Left lung (tissue), 4 donors: ENCODE measurements at regions not wholly inside any gene's neighbourhood (a gene's known extent, or its start where the extent isn't known, plus 50 kb on each side); places are given as distances from the start of the nearest gene placed in this dataset.

Source experiments
- ATAC-seq: fragments of 200-7000 bp; cut with Tn5 transposase; one replicate; pipeline ENCODE4 v1.9.1; 2020; ENCODE audit warnings: moderate library complexity
- DNase-seq, 4 donors: peaks; one replicate each; pipeline ENCODE4 v3.0.0-alpha.2; 2013 to 2020
- H3K27ac ChIP-seq, 2 donors: fragments of 200-600 bp; sonication (generic) in 1 of 2; one replicate each; pipeline versions ENCODE4 v1.5.0 to v1.8.0; 2020 to 2021
- H3K27me3 ChIP-seq, 2 donors: fragments of 200-600 bp; sonication (generic) in 1 of 2; one replicate each; pipeline versions ENCODE4 v1.5.0 to v1.8.0; 2020 to 2021
- H3K36me3 ChIP-seq, 2 donors: fragments of 200-600 bp; sonication (generic) in 1 of 2; one replicate each; pipeline versions ENCODE4 v1.5.0 to v1.8.0; 2020 to 2021
- H3K4me1 ChIP-seq, 2 donors: fragments of 200-600 bp; one replicate each; pipeline ENCODE4 v1.8.0; 2021
- H3K4me3 ChIP-seq, 2 donors: fragments of 200-600 bp; sonication (generic) in 1 of 2; one replicate each; pipeline versions ENCODE4 v1.5.0 to v1.8.0; 2020 to 2021; ENCODE audit warnings: mild to moderate bottlenecking in 1 of 2
- H3K9me3 ChIP-seq, 2 donors: fragments of 200-600 bp; sonication (generic) in 1 of 2; one replicate each; pipeline versions ENCODE4 v1.5.0 to v1.8.0; 2020 to 2021
- intact Hi-C, 2 donors: fragments of 100-400 bp; cut with DNase I; formaldehyde crosslinking; loops; one replicate each; pipeline versions ENCODE4 v1.11.2 to v1.14.2; 2022
- TF ChIP-seq, protein P1 (sequence below), 2 donors: fragments of 200-600 bp; sonication (generic) in 1 of 2; IDR thresholded peaks; one replicate each; pipeline versions ENCODE4 v1.5.0 to v1.8.0; 2021; ENCODE audit warnings: antibody characterized with exemption in 2 of 2
- donor health status: DM: no; HTN: yes; CAD: no.
- donor health status: DM: no; HTN: no; CAD: no.

DNA sequence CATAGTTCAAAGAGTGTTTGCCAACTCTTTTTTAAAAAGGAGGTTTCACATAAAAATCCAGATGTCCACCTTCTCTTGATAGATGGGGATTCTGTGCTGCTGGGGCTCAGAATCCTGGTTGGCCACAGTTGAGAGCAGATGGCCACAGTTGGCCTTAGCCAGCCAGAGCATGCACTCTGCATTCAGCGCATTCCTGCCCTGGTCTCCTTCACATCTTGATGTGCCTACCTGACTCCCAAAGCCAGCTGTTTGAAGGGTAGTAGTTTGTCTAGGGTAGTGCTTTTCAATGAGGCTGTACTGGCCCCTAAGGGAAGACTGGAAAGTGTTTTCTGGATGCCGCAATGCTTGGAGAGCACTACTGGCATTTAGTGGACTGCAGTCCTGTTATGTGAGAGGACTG is 208.1 kb upstream of the HDAC9 start:
- Histone ChIP-seq H3K27ac (no peak overlapping the region), H3K4me3 (no peak overlapping the region), H3K4me1 (peaks cover 0 to 9% of the 10 kb centered on the region in 2 donors), H3K9me3 (no peaks in the 10 kb centered on the region), H3K36me3 (no peaks in the 10 kb centered on the region), H3K27me3 (no peaks in the 10 kb centered on the region)
- intact Hi-C loops = no loop called here
- TF ChIP-seq, protein P1, sequence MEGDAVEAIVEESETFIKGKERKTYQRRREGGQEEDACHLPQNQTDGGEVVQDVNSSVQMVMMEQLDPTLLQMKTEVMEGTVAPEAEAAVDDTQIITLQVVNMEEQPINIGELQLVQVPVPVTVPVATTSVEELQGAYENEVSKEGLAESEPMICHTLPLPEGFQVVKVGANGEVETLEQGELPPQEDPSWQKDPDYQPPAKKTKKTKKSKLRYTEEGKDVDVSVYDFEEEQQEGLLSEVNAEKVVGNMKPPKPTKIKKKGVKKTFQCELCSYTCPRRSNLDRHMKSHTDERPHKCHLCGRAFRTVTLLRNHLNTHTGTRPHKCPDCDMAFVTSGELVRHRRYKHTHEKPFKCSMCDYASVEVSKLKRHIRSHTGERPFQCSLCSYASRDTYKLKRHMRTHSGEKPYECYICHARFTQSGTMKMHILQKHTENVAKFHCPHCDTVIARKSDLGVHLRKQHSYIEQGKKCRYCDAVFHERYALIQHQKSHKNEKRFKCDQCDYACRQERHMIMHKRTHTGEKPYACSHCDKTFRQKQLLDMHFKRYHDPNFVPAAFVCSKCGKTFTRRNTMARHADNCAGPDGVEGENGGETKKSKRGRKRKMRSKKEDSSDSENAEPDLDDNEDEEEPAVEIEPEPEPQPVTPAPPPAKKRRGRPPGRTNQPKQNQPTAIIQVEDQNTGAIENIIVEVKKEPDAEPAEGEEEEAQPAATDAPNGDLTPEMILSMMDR (IDR thresholded peaks at IDR 0.05) = no peak
- DNase-seq = no peak
- ATAC-seq = no peak

DNA sequence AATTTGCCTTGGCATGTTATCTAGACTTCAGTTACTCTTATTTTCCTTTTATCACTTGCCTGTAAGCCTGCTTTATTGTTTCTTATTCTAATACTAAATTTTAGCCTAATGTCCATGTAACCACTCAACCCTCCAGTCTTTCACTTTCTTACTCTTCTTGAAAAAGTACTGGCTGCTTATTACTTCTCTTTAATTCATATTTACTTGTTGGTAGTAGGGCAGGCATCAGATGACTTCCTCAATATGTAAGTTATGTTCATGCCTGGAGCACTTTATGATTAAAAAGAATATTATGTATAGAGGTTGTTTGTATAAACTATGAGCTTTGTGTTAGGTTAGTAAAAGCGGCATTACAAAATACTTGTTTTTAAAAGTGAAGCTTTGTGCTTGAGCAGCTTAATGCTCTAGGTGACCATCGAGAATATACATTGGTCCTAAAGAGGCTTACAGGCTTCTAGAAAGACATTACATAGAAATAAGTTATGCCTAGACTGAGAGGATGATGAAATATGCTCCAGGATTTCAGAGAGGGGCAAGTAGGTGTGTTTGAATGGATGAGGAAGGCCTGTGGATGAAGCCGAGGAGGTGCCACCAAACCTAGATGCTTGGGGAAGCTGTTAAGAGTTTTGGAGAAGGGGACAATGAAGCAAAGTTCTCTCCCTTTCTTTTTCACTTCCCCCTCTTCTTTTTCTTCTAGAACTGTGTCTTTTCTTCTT is 207.1 kb upstream of the HDAC9 start:
- Histone ChIP-seq H3K4me1 (peaks cover 0 to 9% of the 10 kb centered on the region in 2 donors), H3K9me3 (no peaks in the 10 kb centered on the region), H3K4me3 (no peak overlapping the region), H3K27ac (no peak overlapping the region), H3K36me3 (no peaks in the 10 kb centered on the region), H3K27me3 (no peaks in the 10 kb centered on the region)
- intact Hi-C loops = no loop called here
- DNase-seq (no peak), ATAC-seq (no peak)
- TF ChIP-seq, protein P1 (IDR thresholded peaks at IDR 0.05) = no peak

DNA sequence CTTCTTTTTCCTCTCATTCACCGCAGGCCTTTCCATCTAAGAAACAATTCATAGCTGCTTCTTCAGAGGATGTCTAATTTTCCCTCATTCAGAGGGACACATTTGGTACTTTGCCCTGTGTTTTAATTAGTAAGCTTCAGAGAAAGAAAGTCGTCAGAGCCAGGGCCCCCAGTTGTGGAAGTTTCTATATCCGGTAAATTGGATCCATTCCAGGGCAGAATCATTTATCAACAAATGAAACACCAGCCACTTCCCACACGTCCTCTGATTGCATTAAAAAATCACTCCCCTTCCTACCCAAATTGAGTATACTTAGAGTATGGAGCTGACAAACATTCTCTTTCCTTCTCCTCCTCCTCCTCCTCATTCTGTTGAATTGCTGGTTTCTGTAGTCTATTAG is 205.8 kb upstream of the HDAC9 start:
- Histone ChIP-seq H3K27me3 (no peaks in the 10 kb centered on the region), H3K4me1 (peaks cover 0 to 9% of the 10 kb centered on the region in 2 donors), H3K27ac (no peak overlapping the region), H3K9me3 (no peaks in the 10 kb centered on the region), H3K4me3 (no peak overlapping the region), H3K36me3 (no peaks in the 10 kb centered on the region)
- ATAC-seq (no peak), DNase-seq (no peak)
- TF ChIP-seq, protein P1 (IDR thresholded peaks at IDR 0.05) = no peak
- intact Hi-C loops = no loop called here

DNA sequence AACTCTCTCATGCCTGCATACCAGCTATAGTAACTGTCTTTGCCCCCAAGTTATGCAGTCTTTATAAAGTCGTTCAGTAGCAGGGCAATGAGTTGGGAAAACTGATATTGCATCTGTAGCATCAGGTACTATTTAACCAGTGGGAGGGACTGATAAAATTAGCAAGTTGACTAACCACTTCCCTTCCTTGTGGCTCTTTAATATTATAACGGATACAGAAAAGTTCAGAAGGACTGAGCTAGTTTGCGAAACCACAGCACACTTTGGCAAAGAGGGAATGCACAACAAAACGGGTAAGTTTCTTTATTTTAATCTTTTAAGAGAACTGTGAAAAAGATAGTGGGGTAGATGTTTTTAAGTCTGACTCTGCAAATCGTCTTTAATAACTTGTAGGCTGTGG is 205.3 kb upstream of the HDAC9 start:
- DNase-seq = no peak
- peak overlapping the region in 1 of 2 donors; percentile 14 for H3K27ac ChIP-seq

DNA sequence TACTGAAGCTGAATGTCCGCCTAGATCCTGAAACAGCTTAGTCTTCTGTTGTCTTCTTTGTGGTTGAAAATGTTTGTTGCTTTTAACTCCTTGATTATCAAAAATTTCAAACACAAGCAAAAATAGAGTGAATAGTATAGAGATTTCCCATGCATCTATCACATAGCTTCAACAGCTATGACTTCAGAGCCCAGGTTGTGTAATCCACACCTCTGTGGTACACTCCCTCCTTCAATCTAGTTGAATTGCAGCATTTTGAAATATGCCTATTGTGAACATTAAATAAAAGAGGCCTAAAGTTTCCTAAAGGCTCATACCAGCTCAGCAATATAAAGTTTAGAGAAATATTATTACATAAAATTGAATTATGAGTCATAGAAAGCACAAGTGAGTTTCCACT is 204.7 kb upstream of the HDAC9 start:
- Histone ChIP-seq H3K4me3 (peak overlapping the region in 1 of 2 donors; percentile 5), H3K27ac (no peak overlapping the region), H3K36me3 (no peaks in the 10 kb centered on the region), H3K9me3 (no peaks in the 10 kb centered on the region), H3K27me3 (no peaks in the 10 kb centered on the region), H3K4me1 (peaks cover 0 to 9% of the 10 kb centered on the region in 2 donors)
- intact Hi-C loops = no loop called here
- TF ChIP-seq, protein P1 (IDR thresholded peaks at IDR 0.05) = no peak
- no peak for DNase-seq
- ATAC-seq = peak; percentile 55

More for the DNA sequence above, 205.3 kb upstream of the HDAC9 start:
- ATAC-seq = peak; percentile 41
- Histone ChIP-seq H3K4me3 (peak overlapping the region in 1 of 2 donors; percentile 5), H3K4me1 (peaks cover 0 to 9% of the 10 kb centered on the region in 2 donors), H3K27me3 (no peaks in the 10 kb centered on the region), H3K9me3 (no peaks in the 10 kb centered on the region), H3K36me3 (no peaks in the 10 kb centered on the region)
- TF ChIP-seq, protein P1 (IDR thresholded peaks at IDR 0.05) = no peak
- intact Hi-C loops = no loop called here
